ENCODE measurements at regions not wholly inside any gene's neighbourhood (a gene's known extent, or its start where the extent isn't known, plus 50 kb on each side); places are given as distances from the start of the nearest gene placed in this dataset.
A peak's percentile ranks its signal among the peaks of the same experiment; 100 is the strongest.

- TF ChIP-seq CTCF (IDR thresholded peaks at IDR 0.05) (no peak), POLR2AphosphoS5 (IDR thresholded peaks at IDR 0.05) (peak in 2 of 3 donors; percentile 64 to 88), POLR2A (IDR thresholded peaks at IDR 0.05) (no peak)
These were observed 114.7 kb upstream of the EGFR start for GRCh38 chr7:54904130-54904529.
